C4-2B (cell line): ENCODE measurements at regions not wholly inside any gene's neighbourhood (a gene's known extent, or its start where the extent isn't known, plus 50 kb on each side); places are given as distances from the start of the nearest gene placed in this dataset.
"Not testable (repeated sequence)": the region's sequence is repeated elsewhere in the genome, so short reads cannot be mapped to it uniquely, and the experiment has no call there.

Source experiments
- H3K27ac ChIP-seq: fragments of 450-650 bp; 2 replicates; pipeline ENCODE4 v1.5.1; 2017
- ZFX ChIP-seq: fragments of 450-650 bp; IDR thresholded peaks from 2 replicates; pipeline ENCODE4 v1.6.1; 2017
- TF ChIP-seq, protein P1 (sequence below): fragments of 450-650 bp; conservative IDR thresholded peaks from 2 replicates; pipeline ENCODE4 v1.5.1; 2017; ENCODE audit warnings: mild to moderate bottlenecking

DNA sequence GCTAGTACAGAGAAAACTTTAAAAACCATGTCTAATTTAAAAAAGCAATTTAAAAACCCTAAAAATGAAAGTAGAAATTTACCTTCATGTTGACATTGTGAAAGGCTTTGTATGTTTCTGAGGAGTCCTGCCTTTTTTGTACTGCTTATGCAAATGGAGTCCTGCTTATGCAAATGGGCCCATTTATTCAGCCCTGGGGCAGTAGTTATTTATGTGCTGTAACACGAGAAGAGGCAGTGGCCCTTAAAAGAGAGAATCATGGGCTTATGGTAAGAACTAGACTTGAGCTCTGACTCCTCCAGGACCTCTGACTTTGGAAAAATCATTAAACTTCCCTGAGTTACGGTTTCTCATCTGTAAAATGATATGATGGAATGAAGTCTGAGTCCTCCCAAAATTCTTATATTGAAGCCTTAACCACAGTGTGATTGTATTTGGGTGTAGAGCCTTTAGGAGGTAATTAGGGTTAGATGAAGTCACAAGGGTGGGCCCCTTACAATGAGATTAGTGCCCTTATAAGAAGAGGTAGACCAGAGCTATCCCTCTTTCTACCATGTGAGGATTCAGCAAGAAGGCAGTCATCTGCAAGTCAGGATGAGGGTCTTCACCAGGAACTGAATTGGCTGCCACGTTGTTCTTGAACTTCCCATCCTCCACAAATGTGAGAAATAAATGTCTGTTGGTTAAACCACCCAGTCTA is 447.8 kb upstream of the CD180 start:
- no peak overlapping the region for H3K27ac ChIP-seq
- TF ChIP-seq, protein P1, sequence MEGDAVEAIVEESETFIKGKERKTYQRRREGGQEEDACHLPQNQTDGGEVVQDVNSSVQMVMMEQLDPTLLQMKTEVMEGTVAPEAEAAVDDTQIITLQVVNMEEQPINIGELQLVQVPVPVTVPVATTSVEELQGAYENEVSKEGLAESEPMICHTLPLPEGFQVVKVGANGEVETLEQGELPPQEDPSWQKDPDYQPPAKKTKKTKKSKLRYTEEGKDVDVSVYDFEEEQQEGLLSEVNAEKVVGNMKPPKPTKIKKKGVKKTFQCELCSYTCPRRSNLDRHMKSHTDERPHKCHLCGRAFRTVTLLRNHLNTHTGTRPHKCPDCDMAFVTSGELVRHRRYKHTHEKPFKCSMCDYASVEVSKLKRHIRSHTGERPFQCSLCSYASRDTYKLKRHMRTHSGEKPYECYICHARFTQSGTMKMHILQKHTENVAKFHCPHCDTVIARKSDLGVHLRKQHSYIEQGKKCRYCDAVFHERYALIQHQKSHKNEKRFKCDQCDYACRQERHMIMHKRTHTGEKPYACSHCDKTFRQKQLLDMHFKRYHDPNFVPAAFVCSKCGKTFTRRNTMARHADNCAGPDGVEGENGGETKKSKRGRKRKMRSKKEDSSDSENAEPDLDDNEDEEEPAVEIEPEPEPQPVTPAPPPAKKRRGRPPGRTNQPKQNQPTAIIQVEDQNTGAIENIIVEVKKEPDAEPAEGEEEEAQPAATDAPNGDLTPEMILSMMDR: no peak
- TF ChIP-seq ZFX: no peak

DNA sequence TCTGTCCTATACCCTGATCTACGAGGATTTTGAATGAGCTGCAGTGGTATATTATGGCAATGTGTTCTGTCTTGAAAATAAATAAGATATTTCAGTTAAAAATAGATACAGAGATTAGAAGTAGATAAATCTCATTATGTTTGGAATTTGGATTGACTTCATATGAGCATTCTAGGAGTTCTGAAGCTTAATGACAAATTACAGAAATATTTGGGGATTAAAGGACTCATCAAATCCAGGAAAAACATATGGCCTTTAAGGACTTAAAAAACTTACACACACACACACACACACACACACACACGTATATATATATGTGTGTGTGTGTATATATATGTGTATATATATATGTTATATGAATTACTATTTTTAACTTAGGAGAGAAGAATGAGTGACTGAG is 446.9 kb upstream of the CD180 start:
- no peak overlapping the region for H3K27ac ChIP-seq
- TF ChIP-seq, protein P1: no peak
- TF ChIP-seq ZFX: no peak

DNA sequence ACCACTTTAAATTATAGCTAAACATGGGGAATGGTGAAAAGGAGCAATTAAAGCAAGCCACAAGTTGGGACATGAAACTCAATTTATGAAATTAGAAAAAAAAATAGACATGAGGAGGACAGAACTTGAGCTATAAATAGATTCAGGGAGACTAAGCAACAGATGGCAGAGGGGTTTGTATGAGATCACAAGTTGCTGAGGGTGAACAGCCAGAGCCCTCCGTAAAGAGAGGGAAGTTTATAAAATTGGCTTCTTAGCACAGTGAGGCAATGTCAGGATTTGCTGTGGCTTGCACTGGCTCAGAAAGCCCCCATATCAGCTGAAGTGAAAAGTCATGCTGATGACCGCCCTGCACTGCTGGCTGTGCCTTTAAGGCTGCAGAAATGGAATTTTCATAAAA is 443.4 kb upstream of the CD180 start:
- TF ChIP-seq, protein P1: no peak
- no peak for TF ChIP-seq ZFX
- H3K27ac ChIP-seq: no peak overlapping the region

DNA sequence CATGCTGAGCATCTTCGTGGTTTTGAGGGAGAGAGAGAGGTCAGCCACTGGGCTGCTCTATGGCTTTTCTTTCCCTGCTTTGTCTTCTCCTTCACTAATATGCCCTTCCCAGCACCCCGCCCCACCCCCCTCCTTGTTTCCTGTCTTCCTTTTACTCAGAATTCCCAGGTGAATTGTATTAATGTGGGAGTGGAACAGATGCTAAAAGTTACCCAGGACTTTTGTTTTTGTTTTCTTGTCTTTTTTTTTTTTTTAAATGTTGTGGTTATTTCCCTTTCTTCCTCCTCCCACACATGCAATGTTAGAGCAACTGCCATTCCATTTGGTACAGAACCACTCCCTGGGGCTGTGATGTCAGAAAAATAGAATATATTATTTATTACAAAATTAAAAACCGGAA is 442.7 kb upstream of the CD180 start:
- no peak overlapping the region for H3K27ac ChIP-seq
- no peak for TF ChIP-seq ZFX

DNA sequence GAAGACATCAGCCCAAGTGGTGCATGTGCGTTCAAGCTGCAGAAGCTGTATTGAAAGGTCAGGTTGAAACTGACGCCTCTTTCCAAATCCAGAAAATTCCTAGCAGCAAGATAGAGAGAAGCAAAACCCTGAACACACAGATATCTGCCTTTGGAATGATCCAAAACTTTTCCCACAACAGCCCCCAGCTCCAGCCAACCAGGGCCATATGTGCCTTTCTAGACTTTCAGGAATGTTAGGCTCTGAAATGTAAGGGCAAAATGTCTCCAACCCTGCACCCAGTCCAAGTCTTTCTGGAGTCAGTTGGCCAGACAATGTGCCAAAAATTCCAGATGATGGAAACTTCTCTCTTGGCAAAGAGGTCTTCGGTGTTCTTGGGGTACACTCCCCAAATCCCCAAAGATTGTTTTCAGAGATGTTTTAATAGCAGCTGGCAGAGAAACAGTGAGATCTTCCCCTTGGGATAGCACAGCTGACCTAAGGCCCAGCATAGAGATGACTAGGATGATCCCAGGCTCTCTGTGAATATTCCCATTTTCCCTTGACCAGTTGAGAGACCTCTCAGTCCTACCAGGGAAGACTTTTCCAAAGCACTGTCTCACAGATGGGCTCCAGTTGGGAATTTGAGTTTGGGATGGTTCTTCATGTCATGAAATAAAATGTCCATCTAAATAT is 440.4 kb upstream of the CD180 start:
- TF ChIP-seq, protein P1: no peak
- TF ChIP-seq ZFX: no peak
- peak overlapping the region; percentile 19; the same call in 1 of the 2 replicates for H3K27ac ChIP-seq

DNA sequence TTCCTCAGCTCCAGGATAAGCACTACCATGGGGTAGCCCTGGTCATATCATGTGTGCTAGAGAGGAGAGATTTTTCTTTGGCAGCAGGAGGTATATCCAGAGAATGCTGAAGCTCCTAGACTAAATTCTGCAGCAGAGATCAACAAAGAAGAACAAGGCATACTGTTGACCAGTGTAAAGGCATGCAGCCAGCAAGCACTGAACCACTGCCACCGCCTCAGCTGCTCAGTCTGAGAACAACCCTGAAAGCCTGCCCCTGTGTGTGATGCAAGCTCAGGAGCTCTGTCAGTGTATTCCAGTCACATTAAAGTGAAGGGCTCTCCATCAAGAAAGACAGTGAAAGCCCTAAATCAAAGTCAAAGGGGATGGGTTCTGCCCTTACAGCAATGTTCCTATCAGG is 439.5 kb upstream of the CD180 start:
- no peak for TF ChIP-seq ZFX
- TF ChIP-seq, protein P1: no peak
- H3K27ac ChIP-seq: peak overlapping the region; percentile 19; the same call in 1 of the 2 replicates

DNA sequence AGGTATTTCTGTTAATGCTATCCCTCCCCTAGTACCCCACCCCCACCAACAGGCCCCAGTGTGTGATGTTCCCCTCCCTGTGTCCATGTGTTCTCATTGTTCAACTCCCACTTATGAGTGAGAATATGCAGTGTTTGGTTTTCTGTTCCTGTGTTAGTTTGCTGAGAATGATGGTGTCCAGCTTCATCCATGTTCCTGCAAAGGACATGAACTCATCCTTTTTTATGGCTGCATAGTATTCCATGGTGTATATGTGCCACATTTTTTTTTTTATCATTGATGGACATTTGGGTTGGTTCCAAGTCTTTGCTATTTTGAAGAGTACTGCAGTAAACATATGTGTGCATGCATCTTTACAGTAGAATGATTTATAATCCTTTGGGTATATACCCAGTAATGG is 430.5 kb upstream of the CD180 start:
- not testable (repeated sequence) for H3K27ac ChIP-seq

DNA sequence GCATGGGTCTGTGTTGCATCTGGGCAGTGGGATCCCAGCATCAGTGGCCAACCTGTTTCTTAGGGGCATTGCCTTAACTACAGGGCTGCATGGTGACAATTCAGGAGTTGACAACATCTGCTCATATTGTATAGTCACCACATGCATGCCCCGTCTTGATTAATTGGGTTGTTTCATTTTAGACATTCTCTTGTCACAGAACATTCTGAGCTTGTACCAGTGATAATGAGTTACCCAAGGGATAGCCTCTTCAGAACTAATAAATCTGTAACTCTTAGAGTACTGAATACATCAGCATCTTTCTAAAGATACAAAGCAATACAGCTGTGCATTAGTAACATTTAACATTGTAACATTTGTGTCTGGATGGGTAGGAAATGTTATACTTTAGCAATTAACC is 426.5 kb upstream of the CD180 start:
- H3K27ac ChIP-seq: no peak overlapping the region
- TF ChIP-seq, protein P1: no peak
- no peak for TF ChIP-seq ZFX
